ENCODE measurements at regions not wholly inside any gene's neighbourhood (a gene's known extent, or its start where the extent isn't known, plus 50 kb on each side); places are given as distances from the start of the nearest gene placed in this dataset.
"Not testable (repeated sequence)": the region's sequence is repeated elsewhere in the genome, so short reads cannot be mapped to it uniquely, and the experiment has no call there.

DNA sequence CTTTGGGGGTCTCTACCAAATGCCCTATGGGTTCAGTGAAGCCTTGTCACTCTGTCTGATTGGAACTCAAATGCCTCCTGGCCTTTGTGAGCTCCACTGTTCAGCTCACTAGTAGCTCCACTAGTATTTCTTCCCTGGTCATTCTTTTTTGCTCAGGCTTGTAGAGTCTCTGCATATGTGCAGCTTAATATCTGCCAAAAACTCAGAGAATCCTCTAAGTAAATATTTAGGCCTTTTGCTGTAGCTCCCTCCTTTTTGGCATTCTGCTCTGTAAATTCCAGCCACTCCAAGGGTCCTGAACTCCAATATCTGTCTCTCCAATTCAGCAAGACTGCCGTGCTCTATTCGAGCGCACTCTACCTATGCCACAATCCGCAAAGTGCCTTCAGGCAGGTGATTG lies 146.5 kb downstream of the MAIP1 start:
- no peak for DNase-seq (ENCODE audit: low read depth, low spot score)

DNA sequence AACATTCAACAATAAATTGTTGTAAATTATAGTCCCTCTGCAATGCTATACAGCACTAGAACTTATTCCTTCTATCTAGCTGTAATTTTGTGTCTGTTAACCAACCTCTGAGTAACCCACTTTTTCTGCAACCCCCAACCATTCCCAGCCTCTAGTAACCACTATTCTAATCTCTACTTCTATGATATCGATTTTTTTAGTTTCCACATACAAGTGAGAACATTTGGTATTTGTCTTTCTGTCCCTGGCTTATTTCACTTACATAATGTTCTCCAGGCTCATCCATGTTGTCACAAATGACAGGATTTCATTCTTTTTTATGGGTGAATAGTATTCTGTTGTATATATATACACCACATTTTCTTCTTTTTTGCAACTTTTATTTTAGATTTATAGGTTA lies 147.6 kb downstream of the MAIP1 start:
- no peak for DNase-seq (ENCODE audit: low read depth, low spot score)

DNA sequence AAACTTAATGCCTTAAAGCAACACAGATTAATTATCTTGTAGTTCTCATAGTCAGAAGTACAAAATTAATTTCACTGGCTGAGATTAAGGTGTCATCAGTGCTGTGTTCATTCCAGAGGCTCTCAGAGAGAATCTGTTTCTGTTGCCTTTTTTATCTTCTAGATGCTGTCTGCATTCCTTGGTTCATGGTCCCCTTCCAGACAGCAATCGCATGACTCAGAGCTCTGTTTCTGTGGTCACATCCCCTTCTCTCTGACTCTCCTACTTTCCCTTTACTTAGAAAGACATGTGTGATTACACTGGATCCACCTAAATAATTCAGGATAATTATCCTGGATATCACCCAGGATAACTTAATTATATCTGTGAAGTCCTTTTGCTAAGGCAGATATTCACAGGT lies 148.6 kb downstream of the MAIP1 start:
- DNase-seq (ENCODE audit: low read depth, low spot score) = no peak

DNA sequence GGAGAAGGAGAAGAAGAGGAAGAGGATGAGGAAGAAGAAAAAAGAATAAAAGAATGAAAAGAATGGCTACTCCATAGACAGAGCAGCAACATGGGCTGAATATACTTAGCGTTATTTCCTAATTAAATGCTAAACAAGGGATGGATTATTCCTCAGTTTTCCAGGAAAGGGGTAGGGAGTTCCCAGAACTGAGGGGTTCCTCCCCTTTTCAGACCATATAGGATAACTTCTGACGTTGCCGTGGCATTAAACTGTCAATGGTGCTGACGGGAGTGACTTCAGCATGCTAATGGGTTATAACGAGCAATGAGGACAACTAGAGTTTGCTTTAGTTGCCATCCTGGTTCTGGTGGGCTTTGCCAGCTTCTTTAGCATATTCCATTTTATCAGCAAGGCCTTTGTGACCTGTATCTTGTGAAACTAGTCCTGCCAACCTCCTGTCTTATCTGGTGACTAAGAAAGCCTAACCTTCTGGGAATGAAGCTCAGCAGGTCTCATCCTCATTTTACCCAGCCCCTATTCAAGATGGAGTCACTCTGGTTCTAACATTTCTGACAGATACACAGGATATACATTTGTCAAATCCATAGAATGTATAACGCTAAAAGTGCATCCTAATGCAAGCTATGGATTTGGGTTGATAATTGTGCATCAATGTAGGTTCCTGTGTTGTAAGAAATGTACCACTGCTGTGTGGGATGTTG lies 152.3 kb downstream of the MAIP1 start:
- no peak for DNase-seq (ENCODE audit: low read depth, low spot score)

DNA sequence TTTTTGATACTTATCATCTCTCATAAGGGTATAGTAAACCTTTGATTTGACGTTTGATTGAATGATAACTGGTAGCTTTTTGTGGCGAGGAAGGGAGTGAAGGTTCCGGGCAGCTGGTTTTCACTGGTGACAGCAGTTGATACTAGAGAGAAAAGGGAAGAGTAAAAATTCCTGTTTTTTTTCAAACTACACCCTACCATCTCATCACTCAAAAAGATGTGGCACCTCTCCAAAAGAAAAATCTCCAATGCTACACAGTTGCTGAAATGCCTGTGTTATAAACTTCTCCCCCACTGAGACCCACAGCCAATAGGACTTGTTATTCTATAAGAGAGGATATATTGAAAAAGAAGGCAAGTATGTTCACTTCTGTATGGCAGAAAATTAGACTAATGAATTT lies 154.0 kb downstream of the MAIP1 start:
- DNase-seq (ENCODE audit: low read depth, low spot score) = no peak

DNA sequence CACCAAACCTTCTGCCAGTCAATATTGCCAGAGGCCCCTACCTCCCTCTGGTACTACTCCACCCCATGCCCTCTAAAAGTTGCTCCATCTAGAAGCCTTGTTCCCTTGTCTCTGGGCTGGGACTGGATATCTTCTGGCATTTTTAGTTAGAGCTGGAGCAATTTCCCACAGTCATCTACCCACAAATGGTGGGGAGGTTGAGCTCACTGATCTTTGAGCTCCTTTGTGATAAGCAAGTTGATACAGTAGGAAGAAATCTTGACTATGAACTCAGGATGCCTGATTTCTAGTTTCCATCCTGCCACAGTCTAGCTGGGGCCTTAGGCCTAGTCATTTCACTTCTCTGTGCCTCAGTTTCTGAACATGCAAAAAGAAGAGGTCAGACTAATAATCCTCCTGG lies 155.0 kb downstream of the MAIP1 start:
- no peak for DNase-seq (ENCODE audit: low read depth, low spot score)

DNA sequence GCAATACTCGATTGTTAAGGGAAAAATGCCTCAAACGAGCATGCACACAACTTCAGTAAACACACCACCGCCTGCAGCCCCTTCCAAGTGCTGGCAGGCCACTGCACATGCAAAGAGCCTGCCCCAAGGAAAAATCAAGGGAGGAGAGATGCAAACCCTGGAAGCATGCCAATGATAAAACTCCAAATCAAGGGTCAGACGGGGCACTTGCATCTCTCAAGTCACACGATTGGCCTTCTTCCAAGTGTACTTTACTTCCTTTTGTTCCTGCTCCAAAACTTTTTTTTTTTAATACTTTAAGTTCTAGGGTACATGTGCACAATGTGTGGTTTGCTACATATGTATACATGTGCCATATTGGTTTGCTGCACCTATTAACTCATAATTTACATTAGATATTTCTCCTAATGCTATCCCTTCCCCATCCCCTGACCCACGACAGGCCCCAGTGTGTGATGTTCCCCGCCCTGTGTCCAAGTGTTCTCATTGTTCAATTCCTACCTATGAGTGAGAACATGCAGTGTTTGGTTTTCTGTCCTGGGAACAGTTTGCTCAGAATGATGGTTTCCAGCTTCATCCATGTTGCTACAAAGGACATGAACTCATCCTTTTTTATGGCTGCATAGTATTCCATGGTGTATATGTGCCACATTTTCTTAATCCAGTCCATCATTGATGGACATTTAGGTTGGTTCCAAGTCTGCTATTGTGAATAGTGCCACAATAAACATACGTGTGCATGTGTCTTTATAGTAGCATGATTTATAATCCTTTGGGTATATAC lies 157.8 kb downstream of the MAIP1 start:
- not testable (repeated sequence) for DNase-seq (ENCODE audit: low read depth, low spot score)

DNA sequence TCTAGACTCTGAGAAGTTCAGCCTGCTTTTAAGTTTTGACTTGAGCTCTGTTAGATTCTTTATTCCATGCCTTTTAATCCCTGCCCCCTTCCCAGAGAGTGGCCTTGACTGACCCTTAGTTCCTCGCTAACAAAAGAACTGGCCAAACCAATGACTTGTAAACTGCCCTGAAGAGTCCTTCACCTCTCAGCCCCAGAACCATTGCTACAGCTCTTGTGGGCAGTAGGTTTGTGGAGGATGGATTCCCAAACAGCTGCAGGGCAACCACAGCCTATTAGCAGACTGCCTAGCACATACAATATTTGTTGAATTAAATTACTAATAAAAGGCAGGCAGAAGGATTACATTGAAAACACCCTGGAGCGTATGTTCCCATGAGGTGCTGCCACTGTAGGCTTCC lies 163.9 kb downstream of the MAIP1 start:
- DNase-seq (ENCODE audit: low read depth, low spot score) = no peak

DNA sequence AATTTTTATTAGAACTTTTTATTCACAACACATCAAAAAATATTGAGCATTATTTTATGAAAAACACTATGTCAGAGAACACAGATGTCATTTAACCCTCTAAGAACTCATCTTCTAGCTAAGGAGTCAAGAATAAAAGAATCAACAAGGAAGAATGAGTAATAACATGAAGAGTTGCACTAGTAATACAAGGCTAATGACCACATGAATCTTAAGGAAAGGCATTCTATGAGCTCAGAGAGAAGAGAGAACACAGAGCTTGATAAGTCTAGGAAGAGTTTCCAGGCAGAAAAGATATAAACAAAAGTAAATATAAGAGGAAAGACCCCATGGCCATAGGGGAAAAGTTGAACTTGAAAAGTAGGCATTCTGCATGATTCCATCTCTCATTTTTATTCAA lies 166.5 kb downstream of the MAIP1 start:
- DNase-seq (ENCODE audit: low read depth, low spot score) = no peak

DNA sequence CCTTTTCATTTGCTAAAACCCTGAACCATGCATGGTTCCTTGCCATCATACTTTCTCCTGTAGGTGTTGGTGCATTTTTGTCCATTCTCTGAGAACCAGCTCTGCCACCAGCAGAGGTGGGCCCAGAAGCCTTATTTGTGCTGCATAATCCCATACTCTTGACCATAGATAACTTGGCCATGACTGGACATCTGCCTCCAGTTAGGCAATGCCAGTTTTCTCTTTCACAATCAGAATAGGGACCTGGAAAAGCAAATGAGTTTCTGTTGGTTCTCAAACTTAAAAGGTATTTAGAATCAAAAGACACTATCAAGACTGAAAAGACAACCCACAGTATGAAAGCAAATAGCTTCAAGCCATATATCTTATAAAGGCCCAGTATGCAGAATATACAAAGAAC lies 167.3 kb downstream of the MAIP1 start:
- DNase-seq (ENCODE audit: low read depth, low spot score) = no peak

DNA sequence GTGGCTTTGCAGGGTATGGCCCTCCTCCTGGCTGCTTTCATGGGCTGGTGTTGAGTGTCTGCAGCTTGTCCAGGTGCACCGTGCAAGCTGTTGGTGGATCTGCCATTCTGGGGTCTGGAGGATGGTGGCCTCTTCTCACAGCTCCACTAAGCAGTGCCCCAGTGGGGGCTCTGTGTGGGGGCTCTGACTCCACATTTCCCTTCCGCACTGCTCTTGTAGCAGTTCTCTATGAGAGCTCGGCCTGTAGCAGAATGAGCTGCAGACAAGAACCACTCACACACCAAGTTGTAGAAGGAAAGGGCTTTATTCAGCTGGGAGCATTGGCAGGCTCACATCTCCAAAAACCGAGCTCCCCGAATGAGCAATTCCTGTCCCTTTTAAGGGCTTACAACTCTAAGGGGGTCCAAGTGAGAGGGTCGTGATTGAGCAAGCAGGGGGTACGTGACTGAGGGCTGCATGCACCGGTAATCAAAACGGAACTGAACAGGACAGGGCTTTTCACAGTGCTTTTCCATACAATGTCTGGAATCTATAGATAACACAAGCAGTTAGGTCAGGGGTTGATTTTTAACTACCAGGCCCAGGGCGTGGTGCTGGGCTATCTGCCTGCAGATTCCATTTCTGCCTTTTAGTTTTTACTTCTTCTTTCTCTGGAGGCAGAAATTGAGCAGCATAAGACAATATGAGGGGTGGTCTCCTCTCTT lies 169.4 kb downstream of the MAIP1 start:
- not testable (repeated sequence) for DNase-seq (ENCODE audit: low read depth, low spot score)

DNA sequence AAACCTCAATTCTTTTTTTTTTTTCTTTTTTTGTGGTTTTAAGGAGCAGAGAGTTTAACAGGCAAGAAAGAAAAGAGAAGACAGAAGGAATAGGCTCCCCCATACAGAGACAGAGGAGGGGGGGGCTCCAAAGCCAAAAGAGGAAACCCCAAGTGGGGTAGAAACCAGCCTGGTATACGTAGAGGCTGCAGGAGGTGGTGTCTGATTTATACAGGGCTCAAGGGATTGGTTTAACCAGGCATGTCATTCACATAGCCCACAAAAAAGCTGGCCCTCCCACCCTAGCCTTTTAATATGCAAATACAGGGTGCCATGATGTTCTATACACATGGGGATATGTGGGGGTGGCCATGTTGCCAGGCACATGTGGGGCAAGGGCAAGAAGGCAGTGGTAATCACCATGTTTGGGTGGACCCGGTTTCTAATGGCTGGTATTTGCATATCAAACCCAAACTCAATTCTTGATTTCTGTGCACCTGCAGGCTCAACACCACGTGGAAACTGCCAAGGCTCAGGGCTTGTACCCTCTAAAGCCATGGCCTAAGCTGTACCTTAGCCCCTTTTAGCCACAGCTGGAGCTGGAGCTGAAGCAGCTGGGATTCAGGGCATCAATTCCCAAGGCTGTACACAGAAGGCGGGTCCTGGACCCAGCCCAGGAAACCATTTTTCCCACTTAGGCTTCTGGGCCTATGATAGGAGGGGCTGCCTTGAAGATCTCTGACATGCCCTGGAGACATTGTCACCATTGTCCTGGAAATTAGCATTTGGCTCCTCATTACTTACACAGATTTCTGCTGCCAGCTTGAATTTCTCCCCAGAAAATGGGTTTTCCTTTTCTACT lies 170.3 kb downstream of the MAIP1 start:
- no peak for DNase-seq (ENCODE audit: low read depth, low spot score)

DNA sequence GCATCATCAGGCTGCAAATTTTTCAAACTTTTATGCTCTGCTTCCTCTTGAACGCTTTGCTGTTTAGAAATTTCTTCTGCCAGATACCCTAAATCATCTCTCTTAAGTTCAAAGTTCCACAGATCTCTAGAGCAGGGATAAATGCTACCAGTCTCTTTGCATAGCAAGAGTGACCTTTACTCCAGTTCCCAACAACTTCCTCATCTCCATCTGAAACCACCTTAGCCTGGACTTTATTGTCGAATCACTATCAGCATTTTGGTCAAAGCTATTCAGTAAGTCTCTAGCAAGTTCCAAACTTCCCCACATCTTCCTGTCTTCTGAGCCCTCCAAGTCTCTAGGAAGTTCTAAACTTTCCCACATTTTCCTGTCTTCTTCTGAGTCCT lies 170.9 kb downstream of the MAIP1 start:
- DNase-seq (ENCODE audit: low read depth, low spot score) = not testable (repeated sequence)

DNA sequence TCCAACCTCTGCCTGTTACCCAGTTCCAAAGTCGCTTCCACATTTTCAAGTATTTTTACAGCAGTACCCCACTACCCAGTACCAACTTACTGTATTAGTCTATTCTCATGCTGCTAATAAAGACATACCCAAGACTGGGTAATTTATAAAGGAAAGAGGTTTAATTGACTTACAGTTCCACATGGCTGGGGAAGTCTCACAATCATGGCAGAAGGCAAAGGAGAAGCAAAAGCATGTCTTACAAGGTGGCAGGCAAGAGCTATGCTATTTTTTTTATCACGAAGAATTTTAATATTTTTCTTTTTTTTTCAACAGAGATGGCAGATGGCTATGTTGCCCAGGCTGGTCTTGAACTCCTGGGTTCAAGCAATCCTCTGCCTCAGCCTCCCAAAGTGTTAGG lies 171.3 kb downstream of the MAIP1 start:
- DNase-seq (ENCODE audit: low read depth, low spot score) = not testable (repeated sequence)

DNA sequence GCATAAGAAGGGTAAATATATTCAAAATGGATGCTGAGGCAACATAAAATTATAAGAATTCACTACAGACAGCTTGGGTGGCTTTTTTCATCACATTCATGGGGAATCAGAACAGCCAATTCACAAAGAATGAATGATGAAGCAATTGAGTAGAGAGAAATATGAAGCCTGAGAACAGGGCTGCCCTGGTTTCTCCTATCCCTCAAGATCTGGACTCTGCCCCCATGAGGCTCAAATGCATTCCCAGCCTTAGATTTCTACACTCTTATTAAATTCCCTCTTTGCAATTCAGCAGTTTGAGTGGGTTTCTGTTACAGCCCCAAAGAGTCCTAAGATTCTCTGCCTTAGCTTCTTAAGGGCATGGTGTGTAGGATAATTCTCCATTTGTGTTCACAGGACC lies 172.5 kb downstream of the MAIP1 start:
- no peak for DNase-seq (ENCODE audit: low read depth, low spot score)

DNA sequence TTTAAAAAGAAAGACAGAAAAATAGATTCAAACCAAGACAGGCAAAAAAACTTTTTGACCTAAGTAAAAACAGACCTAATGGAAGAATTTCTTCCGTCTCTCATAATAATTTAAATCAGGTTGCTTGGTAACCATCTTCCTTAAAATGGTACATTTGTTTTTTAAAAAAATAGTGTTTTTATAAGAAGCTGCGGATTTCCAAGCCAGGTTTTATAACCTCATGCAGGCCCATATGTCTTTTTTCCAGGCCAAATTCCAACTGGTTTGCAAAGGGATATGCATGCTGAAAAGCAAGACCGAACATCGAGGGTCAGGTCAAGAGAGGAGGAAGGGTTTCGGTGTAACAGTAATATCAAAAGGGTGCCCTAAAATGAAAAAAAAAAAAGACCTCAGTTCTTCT lies 172.9 kb downstream of the MAIP1 start:
- no peak for DNase-seq (ENCODE audit: low read depth, low spot score)

DNA sequence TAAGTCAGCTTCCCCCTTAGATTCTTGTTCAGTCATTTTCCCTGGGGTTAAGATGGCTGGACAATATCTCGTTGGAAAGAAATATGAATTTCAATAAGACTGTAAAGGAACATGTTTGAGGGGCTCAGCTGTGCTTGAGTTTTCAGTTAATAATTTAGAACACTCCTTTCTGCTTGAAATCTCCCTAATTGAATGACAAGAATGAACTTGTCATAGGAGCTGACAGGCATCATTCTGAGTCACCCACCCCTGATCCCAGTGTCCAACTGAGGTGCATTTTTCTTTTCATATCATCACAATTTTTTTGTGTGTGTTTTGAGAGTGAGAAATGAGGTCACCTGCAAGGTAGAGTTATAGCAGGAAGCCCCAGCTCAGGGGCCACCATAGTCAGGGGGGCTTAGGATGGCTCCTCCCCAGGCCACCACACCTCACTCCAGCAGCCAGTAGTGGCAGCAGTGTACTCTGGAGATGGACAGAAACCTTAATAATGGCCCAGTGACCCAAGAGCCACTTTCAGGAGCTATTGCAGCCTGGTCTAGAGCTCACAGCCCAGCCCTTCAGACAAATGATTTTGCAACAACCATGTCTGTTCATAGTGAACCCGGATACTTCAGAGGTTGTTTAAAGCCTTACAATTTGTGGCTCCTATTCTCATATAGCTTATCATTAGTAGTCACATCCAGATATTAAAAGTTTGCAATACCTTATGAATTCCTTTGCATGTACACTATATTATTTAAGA lies 174.5 kb downstream of the MAIP1 start:
- no peak for DNase-seq (ENCODE audit: low read depth, low spot score)

DNA sequence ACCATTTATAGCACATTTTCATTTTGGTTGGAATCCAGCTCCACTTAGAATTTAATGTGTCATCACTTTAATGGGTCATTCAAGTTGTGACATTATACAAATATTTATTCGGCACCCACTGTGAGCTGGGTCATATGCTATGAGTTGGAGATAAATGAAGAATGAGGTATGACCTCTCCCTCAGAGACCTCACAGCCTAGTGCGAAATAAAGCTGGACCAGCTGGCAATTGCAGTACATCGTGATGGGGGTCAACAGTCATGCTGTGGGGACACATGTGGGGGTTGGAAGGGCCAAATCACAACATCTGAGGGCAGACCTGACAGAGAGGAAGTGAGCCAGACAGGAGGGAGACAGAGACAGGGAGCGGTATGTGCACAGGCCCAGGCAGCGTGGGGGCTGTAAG lies 175.4 kb downstream of the MAIP1 start:
- DNase-seq (ENCODE audit: low read depth, low spot score) = no peak

DNA sequence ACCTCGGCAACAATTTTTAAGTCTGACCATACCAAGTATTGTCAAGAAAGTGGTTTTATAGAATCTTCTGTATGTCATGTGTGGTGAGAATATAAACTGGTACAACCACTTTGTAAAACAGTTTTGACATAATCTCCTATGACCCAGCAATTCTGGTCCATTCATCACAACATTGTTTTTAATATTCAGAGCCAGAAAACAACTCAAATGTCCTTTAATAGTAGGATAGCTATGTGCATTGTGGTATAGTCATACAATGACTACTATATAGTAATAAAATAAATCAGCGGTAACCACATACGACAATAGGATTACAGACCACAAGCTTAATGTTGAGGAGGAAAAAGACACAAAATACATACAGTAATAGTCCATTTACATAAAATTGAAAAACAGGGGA lies 175.2 kb upstream of the SPATS2L start:
- no peak for DNase-seq (ENCODE audit: low read depth, low spot score)

DNA sequence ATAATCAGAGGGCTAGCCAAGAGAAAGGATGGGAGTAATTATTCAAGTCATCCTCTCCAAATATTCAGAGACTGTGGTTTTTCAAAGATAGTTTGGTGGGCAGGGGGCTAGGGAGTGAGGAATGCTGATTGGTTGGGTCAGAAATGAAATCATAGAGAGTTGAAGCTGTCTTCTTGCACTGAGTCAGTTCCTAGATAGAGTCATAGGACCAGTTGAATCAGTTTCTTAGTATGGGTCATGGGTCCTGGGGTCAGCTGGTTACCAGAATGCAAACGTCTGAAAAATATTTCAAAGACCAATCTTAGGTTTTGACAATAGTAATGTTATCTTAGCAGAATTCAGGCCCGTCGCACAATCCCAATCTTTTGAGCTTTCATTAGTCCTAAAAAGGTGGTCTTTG lies 171.4 kb upstream of the SPATS2L start:
- no peak for DNase-seq (ENCODE audit: low read depth, low spot score)

DNA sequence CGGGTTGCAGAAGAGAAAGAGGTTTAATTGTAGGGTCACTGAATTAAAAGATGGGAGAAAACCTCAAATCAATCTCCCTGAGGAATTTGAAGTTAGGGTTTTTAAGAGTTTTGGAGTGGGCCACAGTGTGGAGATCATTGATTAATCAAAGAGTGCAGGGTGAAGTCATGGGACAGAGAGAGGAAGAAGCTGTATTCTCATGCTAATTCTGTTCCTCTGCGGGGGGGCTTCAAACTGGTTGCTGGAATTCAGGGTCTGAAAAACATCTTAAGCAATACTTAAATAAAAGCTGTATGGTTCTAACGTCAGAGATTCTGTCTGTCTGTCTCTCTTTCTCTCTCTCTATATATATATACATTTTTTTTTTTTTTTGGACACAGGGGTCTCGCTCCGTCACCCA lies 169.8 kb upstream of the SPATS2L start:
- no peak for DNase-seq (ENCODE audit: low read depth, low spot score)

Data from iPS DF 19.7 (cell line).